GM19467 (cell line): ENCODE measurements at regions not wholly inside any gene's neighbourhood (a gene's known extent, or its start where the extent isn't known, plus 50 kb on each side); places are given as distances from the start of the nearest gene placed in this dataset.

Experiments used
- ATAC-seq: cut with Tn5 transposase; IDR thresholded peaks from one replicate; pipeline ENCODE4 v1.9.1; 2021; ENCODE audit warnings: mild to moderate bottlenecking, moderate library complexity; ENCODE audit not compliant: unreplicated experiment

- no peak for ATAC-seq
Measured at GRCh38 chr17:63240106-63240505, 206.0 kb downstream of the CYB561 start.

- no peak for ATAC-seq
Measured at GRCh38 chr17:63246344-63246743, 199.8 kb downstream of the CYB561 start.

DNA sequence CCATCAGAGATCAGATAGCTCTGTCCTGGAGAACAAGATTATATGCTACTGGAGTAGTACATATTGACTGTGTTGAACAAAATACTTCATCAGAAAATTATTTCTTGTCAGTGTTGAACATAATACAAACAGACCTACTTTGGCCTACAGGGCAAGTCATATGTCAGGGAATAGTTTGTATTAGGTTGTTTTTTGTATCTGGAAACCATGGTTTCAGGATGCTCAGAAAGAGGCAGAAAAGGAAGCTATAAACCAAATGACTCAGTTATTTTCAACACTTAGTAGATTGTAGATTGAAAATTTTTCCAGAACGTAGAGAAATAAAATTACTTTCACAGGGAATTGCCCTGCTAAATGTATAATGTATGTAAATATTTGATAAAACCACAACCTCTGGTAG lies 198.4 kb downstream of the CYB561 start:
- no peak for ATAC-seq

DNA sequence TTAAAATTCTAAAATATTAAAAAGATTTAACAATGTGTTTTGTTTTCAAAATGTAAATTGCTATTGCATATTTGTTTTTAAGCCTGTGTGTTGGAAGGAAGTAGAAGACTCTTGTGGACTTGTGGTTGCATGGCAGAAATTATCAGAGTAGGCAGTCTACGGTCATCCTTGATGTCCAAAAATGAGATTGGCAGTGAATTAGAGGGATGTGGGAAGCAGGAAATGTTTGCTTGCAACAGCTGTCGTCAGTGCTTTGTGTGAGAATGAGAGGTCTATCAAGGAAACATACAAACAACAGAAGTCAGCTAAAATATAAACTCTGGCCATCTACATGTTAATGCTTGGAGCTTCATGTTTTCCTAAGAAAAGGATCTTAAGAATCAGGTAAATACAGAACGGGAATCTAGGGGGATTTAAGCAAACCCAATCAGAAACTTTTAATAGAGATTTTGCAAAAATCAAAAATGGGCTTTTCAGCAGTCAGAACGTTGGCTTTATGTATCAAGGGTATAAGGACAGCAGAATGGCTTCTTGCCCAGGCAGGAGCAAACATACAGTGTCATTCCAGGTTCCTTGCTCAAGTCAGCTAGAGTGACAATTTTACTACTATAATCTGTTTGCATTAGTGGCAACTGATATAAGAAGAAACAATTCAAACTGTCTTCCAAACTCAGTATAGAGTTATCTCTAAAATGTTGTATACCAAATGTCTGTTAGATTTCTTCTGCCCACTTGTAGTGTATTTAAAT lies 196.7 kb downstream of the CYB561 start:
- ATAC-seq: no peak

- ATAC-seq: no peak
Measured at GRCh38 chr17:63250830-63251229, 195.3 kb downstream of the CYB561 start.

DNA sequence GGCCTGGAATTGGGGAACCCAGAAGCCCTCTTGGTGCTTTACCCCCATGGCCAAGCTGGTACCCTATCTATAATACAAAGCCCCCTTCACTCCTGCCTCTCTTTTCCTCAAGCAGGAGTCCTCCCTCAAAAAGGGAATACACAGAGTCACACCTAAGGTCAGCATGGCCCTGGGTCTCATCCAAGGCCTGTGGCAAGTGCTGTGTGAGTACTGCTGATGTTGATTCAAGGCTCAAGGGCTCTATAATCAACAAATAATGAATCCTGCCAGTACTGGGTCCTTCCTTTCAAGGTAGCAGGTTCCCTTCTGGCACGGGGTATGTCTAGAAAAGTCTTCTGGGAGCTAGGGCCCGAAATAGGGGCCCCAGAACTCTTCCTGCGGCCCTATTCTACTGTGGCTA lies 187.3 kb downstream of the CYB561 start:
- no peak for ATAC-seq

- ATAC-seq: no peak
Measured at GRCh38 chr17:63262751-63263476, 183.2 kb downstream of the CYB561 start.

- ATAC-seq: no peak
Measured at GRCh38 chr17:63265526-63265925, 180.6 kb downstream of the CYB561 start.

GRCh38 chr17:63267846-63268245 lies 178.3 kb downstream of the CYB561 start:
- ATAC-seq: no peak

DNA sequence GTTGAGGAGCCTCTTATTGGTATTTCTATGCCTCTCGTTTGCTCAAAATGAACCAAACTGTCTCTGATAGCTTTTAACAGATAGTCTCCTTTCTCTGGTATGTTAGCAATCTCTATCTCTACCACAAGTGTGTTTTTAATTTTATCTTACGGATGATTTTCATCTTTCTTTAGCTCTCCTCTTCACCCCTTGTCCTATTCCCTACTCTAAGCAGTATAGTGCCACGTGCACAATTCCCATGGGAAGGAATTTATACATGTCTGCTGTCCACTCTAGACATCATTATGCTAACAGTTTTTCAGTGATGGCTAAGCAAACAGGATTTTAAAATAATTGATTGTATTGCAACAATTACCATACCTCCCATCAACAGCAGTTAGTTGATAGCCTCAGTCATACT lies 177.3 kb downstream of the CYB561 start:
- no peak for ATAC-seq

DNA sequence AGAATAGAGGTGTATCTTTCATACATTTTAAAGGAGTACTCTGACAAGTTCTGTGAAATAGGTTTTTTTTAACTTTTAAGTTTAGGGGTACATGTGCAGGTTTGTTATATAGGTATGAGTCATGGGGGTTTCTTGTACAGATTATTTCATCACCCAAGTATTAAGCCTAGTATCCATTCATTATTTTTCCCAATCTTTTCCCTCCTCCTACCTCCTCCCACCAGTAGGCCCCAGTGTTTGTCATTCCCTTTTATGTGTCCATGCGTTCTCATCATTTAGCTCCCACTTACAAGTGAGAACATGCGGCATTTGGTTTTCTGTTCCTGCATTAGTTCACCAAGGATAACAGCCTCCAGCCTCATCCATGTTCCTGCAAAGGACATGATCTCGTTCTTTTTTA lies 175.5 kb downstream of the CYB561 start:
- no peak for ATAC-seq

DNA sequence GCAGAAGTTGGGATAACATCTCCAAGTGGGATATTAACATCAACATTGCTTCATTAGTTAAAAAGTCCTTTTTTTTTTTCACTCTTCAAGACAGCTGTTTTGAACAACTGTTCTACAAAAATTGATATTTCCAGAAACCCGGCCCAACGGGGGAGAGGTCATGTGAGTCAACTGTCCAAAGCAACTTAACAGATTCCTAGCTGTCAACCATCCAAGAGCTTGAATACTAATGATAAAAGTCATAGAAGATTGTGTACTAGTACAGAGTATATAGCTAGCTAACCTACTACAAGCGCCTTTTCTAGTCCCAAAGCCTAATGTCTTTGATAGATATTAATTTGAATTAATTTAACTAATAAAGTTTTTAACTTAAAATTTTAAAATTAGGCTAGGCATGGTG lies 172.0 kb downstream of the CYB561 start:
- no peak for ATAC-seq

- no peak for ATAC-seq
Measured at GRCh38 chr17:63275318-63275970, 170.7 kb downstream of the CYB561 start.

DNA sequence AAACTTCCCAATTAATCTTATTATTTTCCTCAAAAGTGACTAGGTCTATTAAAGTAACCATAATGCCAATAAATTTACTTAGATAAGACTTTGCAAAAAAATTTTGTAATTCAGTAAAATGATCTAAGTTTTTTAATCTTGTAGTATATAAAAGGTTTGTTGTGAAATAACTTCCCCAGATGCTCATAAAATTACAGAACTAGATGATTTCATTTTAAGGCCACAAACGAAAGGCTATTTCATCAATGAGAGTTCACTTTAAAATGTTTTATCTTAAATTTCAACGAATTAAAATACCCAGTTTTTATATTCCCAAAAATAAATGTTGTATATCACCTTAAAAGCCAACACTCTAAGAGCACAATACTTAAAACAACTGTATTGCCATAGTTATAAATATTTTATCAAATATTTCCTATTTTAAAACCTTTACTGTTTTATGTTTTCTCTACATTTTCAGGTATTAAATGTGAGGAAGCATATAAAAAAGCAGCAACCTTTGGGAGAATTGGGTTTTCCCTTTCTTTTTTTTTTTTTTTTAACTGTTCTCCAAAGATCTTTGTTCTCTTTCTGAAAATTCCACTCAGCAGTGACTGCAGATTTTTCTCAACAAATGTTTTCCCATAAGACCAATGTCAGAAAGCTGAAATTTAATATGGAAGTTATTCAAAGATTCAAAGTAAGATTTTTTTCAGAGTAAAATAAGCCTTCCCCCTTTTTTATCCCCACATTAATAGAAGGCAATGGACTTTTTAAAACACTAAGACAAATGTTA lies 169.9 kb downstream of the CYB561 start:
- ATAC-seq: no peak

DNA sequence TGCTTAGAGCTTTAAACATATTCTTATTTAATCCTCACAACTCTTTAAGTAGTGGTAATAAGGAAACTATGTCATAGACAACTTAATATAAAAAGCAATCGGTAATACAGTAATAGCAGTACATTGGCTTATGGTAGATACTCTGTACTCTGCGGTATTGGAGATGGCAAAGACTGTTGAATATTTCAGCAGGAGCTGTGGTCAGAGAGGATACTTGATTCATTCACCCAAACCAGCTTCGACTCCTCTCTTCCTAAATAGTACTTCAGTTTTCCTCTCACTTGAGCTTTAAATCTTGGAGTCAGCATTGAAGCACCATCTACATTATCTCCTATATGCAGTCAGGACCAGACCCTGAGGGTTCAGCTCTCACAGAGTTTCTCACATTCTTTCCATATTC lies 169.3 kb downstream of the CYB561 start:
- no peak for ATAC-seq

GRCh38 chr17:63277629-63278028 lies 168.5 kb downstream of the CYB561 start:
- no peak for ATAC-seq

- ATAC-seq: no peak
Measured at GRCh38 chr17:63278728-63279442, 167.2 kb downstream of the CYB561 start.

GRCh38 chr17:63279498-63280230 lies 166.4 kb downstream of the CYB561 start:
- no peak for ATAC-seq

- ATAC-seq: peak; percentile 79
Measured at GRCh38 chr17:63282455-63282854, 163.7 kb downstream of the CYB561 start.

- ATAC-seq: no peak
Measured at GRCh38 chr17:63285551-63285950, 160.6 kb downstream of the CYB561 start.
